ENCODE measurements at regions not wholly inside any gene's neighbourhood (a gene's known extent, or its start where the extent isn't known, plus 50 kb on each side); places are given as distances from the start of the nearest gene placed in this dataset.

GRCh38 chr4:186918466-186918865, 194.8 kb upstream of the FAT1 start:
- H3K9ac ChIP-seq (ENCODE audit: extremely low read depth, insufficient read length, low read length), result no peak overlapping the region
- H3K4me1 ChIP-seq (ENCODE audit: insufficient read depth, low read length), result no peaks in the 10 kb centered on the region
- no peaks in the 10 kb centered on the region for H3K79me1 ChIP-seq (ENCODE audit: insufficient read depth, low read depth, low read length, poor library complexity, severe bottlenecking)
- no peak overlapping the region for H4K5ac ChIP-seq (ENCODE audit: insufficient read length, low read depth, low read length)
- H3K27me3 ChIP-seq (ENCODE audit: insufficient read depth, low read length), result no peaks in the 10 kb centered on the region
- H2AK5ac ChIP-seq (ENCODE audit: insufficient read length, low read length), result no peak overlapping the region
- no peaks in the 10 kb centered on the region for H4K20me1 ChIP-seq (ENCODE audit: control insufficient read depth, insufficient read depth, insufficient read length)
- no peaks in the 10 kb centered on the region for H3K79me2 ChIP-seq (ENCODE audit: insufficient read depth, low read length)
- Mint-ChIP-seq H3K27me3 (ENCODE audit: low read depth) (no peaks in the 10 kb centered on the region), H3K36me3 (ENCODE audit: insufficient read depth in 1 of 3, low read depth in 3 of 3) (no peaks in the 10 kb centered on the region), H3K27ac (no peak overlapping the region), H3K4me3 (no peak overlapping the region), H3K4me1 (peaks cover 14 to 17% of the 10 kb centered on the region in 2 experiments), H3K9me3 (no peaks in the 10 kb centered on the region)
- H3K18ac ChIP-seq (ENCODE audit: insufficient read length, low read depth, low read length), result no peak overlapping the region
- H2BK15ac ChIP-seq (ENCODE audit: low read depth, low read length), result no peak overlapping the region
- no peak for DNase-seq
- H2BK20ac ChIP-seq (ENCODE audit: low read depth, low read length, poor library complexity, severe bottlenecking), result no peak overlapping the region
- no peak overlapping the region for H4K8ac ChIP-seq (replicated peaks; ENCODE audit: insufficient read length, low read depth, low read length)
- no peak overlapping the region for H2BK12ac ChIP-seq (ENCODE audit: insufficient read length, low read depth, low read length)
- H3K4me2 ChIP-seq (ENCODE audit: insufficient read depth, insufficient read length, low read length), result no peak overlapping the region
- H2BK120ac ChIP-seq (ENCODE audit: low read depth, low read length, poor library complexity, severe bottlenecking), result no peak overlapping the region
- H3K9me3 ChIP-seq (ENCODE audit: control insufficient read depth, low read depth, low read length), result no peaks in the 10 kb centered on the region
- no peak overlapping the region for H3K56ac ChIP-seq (ENCODE audit: insufficient read length, low read depth, low read length)
- no peak overlapping the region for H3K14ac ChIP-seq (ENCODE audit: insufficient read depth, low read length)
- no CpG with 5 or more reads among the region's 3 CpGs for WGBS (ENCODE audit: extremely low coverage, insufficient read length, low lambda C conversion rate)
- no peak overlapping the region for H3T11ph ChIP-seq (ENCODE audit: low read length)
- no peak overlapping the region for H2AFZ ChIP-seq (ENCODE audit: low read length)
- no peaks in the 10 kb centered on the region for H3K23me2 ChIP-seq (ENCODE audit: insufficient read length, low read depth, low read length, poor library complexity, severe bottlenecking)
- H3K4ac ChIP-seq (ENCODE audit: low read depth, low read length), result no peak overlapping the region
- no peak overlapping the region for H2BK5ac ChIP-seq (ENCODE audit: insufficient read length, low read length)
- TF ChIP-seq, protein P1, sequence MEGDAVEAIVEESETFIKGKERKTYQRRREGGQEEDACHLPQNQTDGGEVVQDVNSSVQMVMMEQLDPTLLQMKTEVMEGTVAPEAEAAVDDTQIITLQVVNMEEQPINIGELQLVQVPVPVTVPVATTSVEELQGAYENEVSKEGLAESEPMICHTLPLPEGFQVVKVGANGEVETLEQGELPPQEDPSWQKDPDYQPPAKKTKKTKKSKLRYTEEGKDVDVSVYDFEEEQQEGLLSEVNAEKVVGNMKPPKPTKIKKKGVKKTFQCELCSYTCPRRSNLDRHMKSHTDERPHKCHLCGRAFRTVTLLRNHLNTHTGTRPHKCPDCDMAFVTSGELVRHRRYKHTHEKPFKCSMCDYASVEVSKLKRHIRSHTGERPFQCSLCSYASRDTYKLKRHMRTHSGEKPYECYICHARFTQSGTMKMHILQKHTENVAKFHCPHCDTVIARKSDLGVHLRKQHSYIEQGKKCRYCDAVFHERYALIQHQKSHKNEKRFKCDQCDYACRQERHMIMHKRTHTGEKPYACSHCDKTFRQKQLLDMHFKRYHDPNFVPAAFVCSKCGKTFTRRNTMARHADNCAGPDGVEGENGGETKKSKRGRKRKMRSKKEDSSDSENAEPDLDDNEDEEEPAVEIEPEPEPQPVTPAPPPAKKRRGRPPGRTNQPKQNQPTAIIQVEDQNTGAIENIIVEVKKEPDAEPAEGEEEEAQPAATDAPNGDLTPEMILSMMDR (conservative IDR thresholded peaks at IDR 0.05), result no peak
- no peak overlapping the region for H3K27ac ChIP-seq (ENCODE audit: insufficient read length, low read depth, low read length)
- no peak overlapping the region for H4K91ac ChIP-seq (ENCODE audit: insufficient read length, low read depth, low read length)
- H3K23ac ChIP-seq (ENCODE audit: insufficient read length, low read depth, low read length), result no peak overlapping the region
